HCT116 (cell line): ENCODE measurements at regions not wholly inside any gene's neighbourhood (a gene's known extent, or its start where the extent isn't known, plus 50 kb on each side); places are given as distances from the start of the nearest gene placed in this dataset.

Source experiments
- ATAC-seq: fragments of 200-7000 bp; cut with Tn5 transposase; 2 replicates; pipeline ENCODE4 v1.9.1; 2020; ENCODE audit warnings: mild to moderate bottlenecking, moderate library complexity
- BruUV-seq: library from RNA; stranded (reverse); fragments of 400-500 nt; replicated peaks from 2 replicates; lab custom pipeline; 2021; lab: Mats Ljungman, UMichigan
- CTCF ChIA-PET: fragments of 300-600 bp; sonication (Branson Sonifier 250); formaldehyde crosslinking; loops from one replicate; lab custom pipeline; 2021; ENCODE audit warnings: antibody characterized with exemption; lab: Charles Lee
- POLR2A ChIA-PET: fragments of 300-600, 350-600 bp; sonication (Branson Sonifier 250); formaldehyde crosslinking; loops from one replicate; lab custom pipeline; 2021; ENCODE audit warnings: antibody characterized with exemption; lab: Charles Lee
- RAD21 ChIA-PET, 2 experiments: fragments of 300-600 bp; sonication (Branson Sonifier 250); formaldehyde crosslinking; loops; one replicate each; lab custom pipeline; 2023; ENCODE audit warnings: low total read pairs in 2 of 2; ENCODE audit not compliant: uncharacterized antibody in 2 of 2, unreplicated experiment in 2 of 2, low non-redundant PET in 1 of 2; lab: Charles Lee
- DNase-seq: peaks from one replicate; pipeline ENCODE4 v3.0.0-alpha.2; 2010; ENCODE audit warnings: low read depth, low spot score
- H2AFZ ChIP-seq: fragments of 200-600 bp; shearing (Covaris generic), sonication (generic); 2 replicates; pipeline ENCODE4 v1.6.1; 2017; ENCODE audit warnings: low read depth, mixed run types, mixed read lengths, antibody characterized with exemption, low read length; ENCODE audit not compliant: poor library complexity, severe bottlenecking
- H3K27ac ChIP-seq: 2 replicates; pipeline ENCODE4 v1.5.1; 2012; ENCODE audit warnings: low read depth, low read length
- H3K27me3 ChIP-seq: fragments of 200-600 bp; sonication (generic); 2 replicates; pipeline ENCODE4 v1.6.1; 2016; ENCODE audit warnings: mixed run types, low read length, mixed read lengths; ENCODE audit not compliant: insufficient read depth
- H3K36me3 ChIP-seq, 2 experiments: fragments of 200-500 bp in 1 of 2; fragments of 200-600 bp in 1 of 2; sonication (Bioruptor generic) in 1 of 2; sonication (generic) in 1 of 2; 2 replicates each; pipeline versions ENCODE4 v1.5.1 to v1.6.1; 2014 to 2016; ENCODE audit warnings: low read length in 2 of 2, inconsistent platforms in 1 of 2, mixed read lengths in 1 of 2, mixed run types in 1 of 2; ENCODE audit not compliant: insufficient read depth in 2 of 2, control insufficient read depth in 1 of 2
- H3K4me1 ChIP-seq, 2 experiments: fragments of 200-600 bp in 1 of 2; sonication (generic) in 1 of 2; 2 replicates each; pipeline versions ENCODE4 v1.5.1 to v1.6.1; 2012 to 2017; ENCODE audit warnings: low read length in 2 of 2, inconsistent platforms in 1 of 2, mild to moderate bottlenecking in 1 of 2, mixed read lengths in 1 of 2, mixed run types in 1 of 2, moderate library complexity in 1 of 2; ENCODE audit not compliant: insufficient read depth in 2 of 2, control insufficient read depth in 1 of 2
- H3K4me2 ChIP-seq: fragments of 200-600 bp; sonication (generic); 2 replicates; pipeline ENCODE4 v1.6.1; 2017; ENCODE audit warnings: mixed run types, low read length, mixed read lengths
- H3K4me3 ChIP-seq, 2 experiments: fragments of 200-600 bp in 1 of 2; sonication (generic) in 1 of 2; replicated peaks in 1 of 2; 2 replicates each; pipeline ENCODE4 v1.5.1; 2011 to 2016; ENCODE audit warnings: low read length in 2 of 2, control low read depth in 1 of 2, low read depth in 1 of 2, mild to moderate bottlenecking in 1 of 2, mixed read lengths in 1 of 2, mixed run types in 1 of 2
- H3K79me2 ChIP-seq: fragments of 200-600 bp; sonication (generic); 2 replicates; pipeline ENCODE4 v1.6.1; 2017; ENCODE audit warnings: mild to moderate bottlenecking, mixed run types, low read length, moderate library complexity, mixed read lengths; ENCODE audit not compliant: insufficient read depth
- H3K9ac ChIP-seq: fragments of 200-600 bp; sonication (generic); 2 replicates; pipeline ENCODE4 v1.6.1; 2016; ENCODE audit warnings: low read length, mixed read lengths
- H3K9me2 ChIP-seq: fragments of 200-600 bp; sonication (generic), shearing (Covaris generic); 2 replicates; pipeline ENCODE4 v1.6.1; 2017; ENCODE audit warnings: mixed run types, mild to moderate bottlenecking, moderate library complexity; ENCODE audit not compliant: insufficient read depth
- H3K9me3 ChIP-seq, 2 experiments: fragments of 200-500 bp in 1 of 2; fragments of 200-600 bp in 1 of 2; sonication (Bioruptor generic) in 1 of 2; sonication (generic) in 1 of 2; 2 replicates each; pipeline ENCODE4 v1.6.1; 2014 to 2017; ENCODE audit warnings: low read length in 2 of 2, mixed read lengths in 2 of 2, inconsistent platforms in 1 of 2, low read depth in 1 of 2, mild to moderate bottlenecking in 1 of 2, mixed run types in 1 of 2, moderate library complexity in 1 of 2; ENCODE audit not compliant: control insufficient read depth in 1 of 2, insufficient read depth in 1 of 2
- H4K20me1 ChIP-seq: fragments of 200-600 bp; sonication (generic), shearing (Covaris generic); 2 replicates; pipeline ENCODE4 v1.6.1; 2017; ENCODE audit warnings: mixed run types, mild to moderate bottlenecking, moderate library complexity; ENCODE audit not compliant: insufficient read depth
- ATF3 ChIP-seq: IDR thresholded peaks from 2 replicates; pipeline ENCODE4 v1.6.1; 2012
- SIN3A ChIP-seq: IDR thresholded peaks from 2 replicates; pipeline ENCODE4 v1.6.1; 2012; ENCODE audit warnings: low read depth
- SRF ChIP-seq: IDR thresholded peaks from 2 replicates; pipeline ENCODE4 v1.6.1; 2012; ENCODE audit warnings: low read depth
- intact Hi-C: fragments of 100-400 bp; cut with micrococcal nuclease; formaldehyde crosslinking; loops from 2 replicates; pipeline ENCODE4 v1.10.0; 2022

GRCh38 chr12:108389544-108389943, 50.4 kb upstream of the CMKLR1 start:
- H3K9me2 ChIP-seq = no peaks in the 10 kb centered on the region
- H3K4me3 ChIP-seq = no peak overlapping the region
- no peaks in the 10 kb centered on the region for H3K4me1 ChIP-seq
- ATAC-seq = no peak
- peaks cover 39% of the 10 kb centered on the region for H3K27me3 ChIP-seq
- no peak for DNase-seq
- no peaks in the 10 kb centered on the region for H4K20me1 ChIP-seq
- intact Hi-C loops = no loop called here
- TF ChIP-seq SIN3A (no peak), SRF (no peak), ATF3 (no peak)
- H3K36me3 ChIP-seq = no peaks in the 10 kb centered on the region
- no peak overlapping the region for H3K4me2 ChIP-seq
- ChIA-PET POLR2A (no interaction called here), CTCF (no interaction called here), RAD21 (no interaction called here)
- no peak overlapping the region for H3K27ac ChIP-seq
- H3K9ac ChIP-seq = no peak overlapping the region
- H3K9me3 ChIP-seq = no peaks in the 10 kb centered on the region
- BruUV-seq = no TSS peak
- no peak overlapping the region for H2AFZ ChIP-seq
- H3K79me2 ChIP-seq = no peaks in the 10 kb centered on the region
